IgD-negative memory B cell (primary cell): ENCODE measurements at regions not wholly inside any gene's neighbourhood (a gene's known extent, or its start where the extent isn't known, plus 50 kb on each side); places are given as distances from the start of the nearest gene placed in this dataset.
"Not testable (repeated sequence)": the region's sequence is repeated elsewhere in the genome, so short reads cannot be mapped to it uniquely, and the experiment has no call there.

Source experiments
- H3K27ac Mint-ChIP-seq, 3 donors: one replicate each; pipeline ENCODE4 v1.8.0; 2020 to 2022; ENCODE audit warnings: mild to moderate bottlenecking in 3 of 3, mixed read lengths in 3 of 3, moderate library complexity in 1 of 3
- H3K27me3 Mint-ChIP-seq: one replicate; pipeline ENCODE4 v1.8.0; 2021; ENCODE audit warnings: mixed read lengths
- H3K36me3 Mint-ChIP-seq: one replicate; pipeline ENCODE4 v1.8.0; 2020; ENCODE audit warnings: mild to moderate bottlenecking, mixed read lengths
- H3K4me1 Mint-ChIP-seq, 3 donors: one replicate each; pipeline ENCODE4 v1.8.0; 2020 to 2022; ENCODE audit warnings: mixed read lengths in 3 of 3, mild to moderate bottlenecking in 1 of 3
- H3K4me3 Mint-ChIP-seq, 4 donors: one replicate each; pipeline ENCODE4 v1.8.0; 2020 to 2022; ENCODE audit warnings: mild to moderate bottlenecking in 4 of 4, mixed read lengths in 4 of 4, moderate library complexity in 3 of 4
- H3K9me3 Mint-ChIP-seq, 3 donors: one replicate each; pipeline ENCODE4 v1.8.0; 2020 to 2021; ENCODE audit warnings: mixed read lengths in 3 of 3, mild to moderate bottlenecking in 1 of 3

DNA sequence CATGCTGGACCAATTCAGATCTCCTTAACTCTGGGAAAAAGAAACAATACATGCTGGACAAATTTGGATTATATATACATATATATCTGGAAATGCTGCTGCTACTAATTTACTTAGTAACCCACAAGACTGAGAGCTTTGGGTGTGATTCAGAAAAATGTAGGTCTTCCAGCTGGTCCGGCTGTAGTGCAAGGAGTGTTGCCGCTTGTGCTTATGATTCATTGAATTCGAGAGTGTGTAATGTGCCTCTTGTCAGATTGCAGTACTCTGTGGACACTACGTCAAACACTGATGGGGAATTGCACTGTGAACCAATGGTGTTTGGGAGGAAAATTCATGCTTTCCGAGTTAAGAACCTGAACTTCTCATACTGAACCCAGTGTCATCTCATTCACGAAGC lies 1155.5 kb downstream of the EPHA7 start:
- Mint-ChIP-seq H3K4me1 (no peaks in the 10 kb centered on the region), H3K4me3 (no peak overlapping the region), H3K9me3 (peaks cover 0 to 7% (median 4%) of the 10 kb centered on the region in 3 donors), H3K27me3 (no peaks in the 10 kb centered on the region), H3K36me3 (no peaks in the 10 kb centered on the region), H3K27ac (no peak overlapping the region)

DNA sequence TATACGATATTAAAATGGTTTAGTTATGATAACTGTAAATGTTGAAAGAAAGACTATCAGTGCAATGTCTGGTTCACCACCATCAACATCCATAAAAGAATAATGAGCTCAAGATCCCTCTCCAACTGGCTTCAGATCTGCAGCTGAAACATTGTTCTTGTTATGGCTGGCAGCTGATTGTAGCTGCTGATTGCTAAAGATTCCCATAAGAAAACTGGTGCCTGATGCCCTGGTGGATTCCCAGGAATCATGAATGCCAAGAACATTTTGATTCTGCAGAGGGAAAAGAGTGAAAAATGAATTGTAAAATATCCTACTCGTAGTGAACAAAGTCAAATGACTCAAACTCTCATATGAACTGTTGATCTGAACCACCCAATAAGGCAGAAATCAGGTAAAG lies 1160.2 kb downstream of the EPHA7 start:
- no peaks in the 10 kb centered on the region for H3K36me3 Mint-ChIP-seq
- no peaks in the 10 kb centered on the region for H3K27me3 Mint-ChIP-seq
- peaks cover 0 to 3% (median 2%) of the 10 kb centered on the region in 3 donors for H3K9me3 Mint-ChIP-seq
- no peak overlapping the region for H3K4me3 Mint-ChIP-seq
- H3K4me1 Mint-ChIP-seq = no peaks in the 10 kb centered on the region
- H3K27ac Mint-ChIP-seq = no peak overlapping the region

DNA sequence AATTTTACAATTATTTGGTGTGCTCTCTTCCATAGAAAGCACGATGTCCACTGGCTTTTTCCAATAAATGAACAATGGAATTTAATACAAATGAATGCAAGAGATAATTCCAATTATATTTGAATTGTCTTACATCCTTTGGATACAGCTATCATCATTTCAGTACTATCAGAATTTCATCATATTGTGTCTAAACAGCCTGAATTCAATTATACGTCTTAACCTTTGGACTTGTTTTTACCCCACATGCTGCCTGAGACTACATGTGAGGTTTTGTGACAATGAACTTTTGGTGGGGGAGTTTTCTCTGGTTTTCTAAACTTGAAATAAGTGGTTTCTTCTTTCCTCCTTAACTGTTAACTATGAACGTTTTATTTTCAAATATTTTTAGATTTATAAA lies 1176.0 kb downstream of the EPHA7 start:
- no peaks in the 10 kb centered on the region for H3K4me1 Mint-ChIP-seq
- H3K27ac Mint-ChIP-seq = no peak overlapping the region
- no peak overlapping the region for H3K4me3 Mint-ChIP-seq
- peaks cover 2 to 5% (median 3%) of the 10 kb centered on the region in 3 donors for H3K9me3 Mint-ChIP-seq
- no peaks in the 10 kb centered on the region for H3K27me3 Mint-ChIP-seq
- no peaks in the 10 kb centered on the region for H3K36me3 Mint-ChIP-seq

DNA sequence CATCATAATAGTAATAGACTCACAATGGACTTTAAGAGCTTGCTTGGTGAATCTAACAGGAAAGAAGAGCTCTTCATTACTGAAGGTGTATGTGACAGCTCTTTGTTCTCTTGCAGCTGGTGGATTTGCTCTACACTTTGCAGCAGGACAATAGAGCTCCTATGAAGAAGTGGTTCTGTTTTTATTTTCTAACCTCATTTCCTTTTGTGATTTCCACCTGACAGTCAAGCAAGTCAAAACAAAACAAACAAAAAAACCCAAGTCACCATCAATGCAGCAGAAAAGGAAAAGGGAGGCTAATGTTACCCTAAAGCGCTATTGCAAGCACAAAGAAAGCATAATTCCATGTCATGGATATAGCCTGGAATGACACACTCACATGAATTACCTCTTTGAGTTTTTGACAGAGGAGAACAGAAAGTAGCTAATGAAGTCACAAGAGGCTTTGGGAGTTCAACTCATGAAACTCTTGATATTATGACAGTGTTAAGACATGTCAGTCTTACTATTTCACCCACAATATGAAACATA lies 1188.1 kb downstream of the EPHA7 start:
- Mint-ChIP-seq H3K27ac (no peak overlapping the region), H3K36me3 (no peaks in the 10 kb centered on the region), H3K4me3 (no peak overlapping the region), H3K9me3 (peaks cover 8 to 16% (median 10%) of the 10 kb centered on the region in 3 donors), H3K27me3 (no peaks in the 10 kb centered on the region), H3K4me1 (no peaks in the 10 kb centered on the region)

DNA sequence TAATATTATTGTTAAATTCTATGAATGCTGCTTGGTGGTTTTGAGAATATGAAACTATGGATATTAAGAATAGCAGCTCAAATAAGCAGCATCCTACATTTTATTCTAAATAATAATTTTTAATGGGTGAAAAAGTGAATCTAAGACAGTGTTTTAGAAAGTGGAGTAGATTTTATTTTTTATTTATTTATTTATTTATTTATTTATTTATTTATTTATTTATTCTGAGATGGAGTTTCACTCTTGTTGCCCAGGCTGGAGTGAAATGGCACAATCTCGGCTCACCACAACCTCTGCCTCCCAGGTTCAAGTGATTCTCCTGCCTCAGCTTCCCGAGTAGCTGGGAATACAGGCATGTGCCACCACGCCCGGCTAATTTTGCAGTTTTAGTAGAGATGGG lies 1199.4 kb downstream of the EPHA7 start:
- not testable (repeated sequence) for H3K27ac Mint-ChIP-seq, H3K4me3 Mint-ChIP-seq, H3K27me3 Mint-ChIP-seq, H3K36me3 Mint-ChIP-seq, H3K4me1 Mint-ChIP-seq
- H3K9me3 Mint-ChIP-seq = peaks cover 0 to 11% (median 9%) of the 10 kb centered on the region in 3 donors

DNA sequence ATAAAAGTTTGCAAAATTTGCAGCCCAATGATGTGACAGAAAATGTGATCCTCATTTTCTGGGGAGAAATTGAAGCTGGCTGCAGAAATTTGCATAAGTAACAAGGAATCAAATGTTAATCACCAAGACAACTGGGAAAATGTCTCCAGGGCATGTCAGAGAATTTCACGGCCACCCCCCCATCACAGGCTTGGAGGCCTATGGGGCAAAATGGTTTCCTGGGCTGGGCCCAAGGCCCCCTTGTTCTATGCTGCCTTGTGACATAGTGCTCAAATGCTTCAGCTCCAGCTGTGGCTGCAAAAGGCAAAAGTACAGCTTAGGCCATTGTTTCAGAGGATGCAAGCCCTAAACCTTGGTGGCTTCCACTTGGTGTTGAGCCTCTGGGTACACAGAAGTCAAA lies 1202.6 kb downstream of the EPHA7 start:
- Mint-ChIP-seq H3K4me3 (no peak overlapping the region), H3K36me3 (no peaks in the 10 kb centered on the region), H3K4me1 (no peaks in the 10 kb centered on the region), H3K27ac (peak overlapping the region in 1 of 3 donors; percentile 31), H3K9me3 (peaks cover 4 to 15% (median 13%) of the 10 kb centered on the region in 3 donors), H3K27me3 (no peaks in the 10 kb centered on the region)

DNA sequence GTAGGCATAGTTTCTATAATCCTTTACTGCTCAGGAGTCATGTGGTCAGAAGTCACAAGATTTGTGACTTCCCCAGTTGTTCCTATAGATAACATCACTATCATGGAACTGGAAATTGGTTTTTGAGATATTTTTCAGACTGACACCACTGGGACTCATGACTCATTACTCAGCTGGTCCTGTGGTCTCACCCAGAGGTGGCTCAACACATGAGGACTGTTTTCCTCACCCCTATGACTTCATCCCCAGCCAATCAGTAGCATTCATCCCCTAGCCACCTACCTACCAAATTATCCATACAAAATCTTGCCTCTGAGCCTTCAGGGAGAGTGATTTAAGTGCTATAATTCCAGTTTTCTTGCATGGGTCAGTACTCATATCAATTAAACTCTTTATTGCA lies 1217.7 kb downstream of the EPHA7 start:
- no peak overlapping the region for H3K4me3 Mint-ChIP-seq
- no peaks in the 10 kb centered on the region for H3K36me3 Mint-ChIP-seq
- peaks cover 2 to 15% (median 4%) of the 10 kb centered on the region in 3 donors for H3K9me3 Mint-ChIP-seq
- no peaks in the 10 kb centered on the region for H3K27me3 Mint-ChIP-seq
- no peak overlapping the region for H3K27ac Mint-ChIP-seq
- H3K4me1 Mint-ChIP-seq = no peaks in the 10 kb centered on the region

DNA sequence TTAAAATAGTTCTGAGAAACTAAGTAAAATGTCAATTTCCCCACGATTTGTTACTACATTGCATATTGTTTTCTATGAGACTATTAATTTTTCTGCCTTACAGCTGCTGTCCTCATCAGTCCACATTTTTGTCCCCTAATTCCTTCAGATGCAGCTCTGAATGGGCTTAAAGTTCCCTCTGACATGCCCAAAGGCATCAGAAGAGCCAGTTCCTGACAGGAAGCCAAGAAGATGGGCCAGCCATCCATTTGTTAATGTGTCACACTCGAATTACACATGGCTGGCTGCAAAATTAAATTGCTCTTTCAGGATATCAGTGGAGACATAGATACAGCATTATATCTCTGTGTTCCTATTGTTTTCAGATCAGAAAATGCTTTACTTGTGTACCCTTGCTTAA lies 1223.0 kb downstream of the EPHA7 start:
- H3K27ac Mint-ChIP-seq = no peak overlapping the region
- no peak overlapping the region for H3K4me3 Mint-ChIP-seq
- no peaks in the 10 kb centered on the region for H3K4me1 Mint-ChIP-seq
- H3K27me3 Mint-ChIP-seq = no peaks in the 10 kb centered on the region
- H3K36me3 Mint-ChIP-seq = no peaks in the 10 kb centered on the region
- peaks cover 2 to 7% (median 4%) of the 10 kb centered on the region in 3 donors for H3K9me3 Mint-ChIP-seq

DNA sequence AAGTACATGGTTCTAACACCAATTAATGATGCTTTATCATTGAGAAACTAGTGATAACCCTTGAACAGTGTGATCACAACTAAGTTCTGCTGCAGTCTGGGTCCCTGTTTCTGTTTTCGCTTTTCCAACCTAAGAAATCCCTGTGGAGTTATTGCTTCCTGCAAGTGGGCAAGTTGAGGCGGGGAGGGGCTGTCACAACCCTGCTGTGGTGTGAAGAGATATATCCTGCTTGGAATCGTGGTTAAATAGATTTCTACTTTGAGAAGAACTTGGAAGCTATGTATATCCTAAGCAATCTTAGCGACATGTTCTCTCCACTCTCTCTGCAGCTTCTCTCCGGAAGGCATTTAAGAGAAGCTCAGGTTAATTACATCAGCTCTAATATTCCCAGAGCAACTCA lies 1223.6 kb downstream of the EPHA7 start:
- H3K27me3 Mint-ChIP-seq = no peaks in the 10 kb centered on the region

DNA sequence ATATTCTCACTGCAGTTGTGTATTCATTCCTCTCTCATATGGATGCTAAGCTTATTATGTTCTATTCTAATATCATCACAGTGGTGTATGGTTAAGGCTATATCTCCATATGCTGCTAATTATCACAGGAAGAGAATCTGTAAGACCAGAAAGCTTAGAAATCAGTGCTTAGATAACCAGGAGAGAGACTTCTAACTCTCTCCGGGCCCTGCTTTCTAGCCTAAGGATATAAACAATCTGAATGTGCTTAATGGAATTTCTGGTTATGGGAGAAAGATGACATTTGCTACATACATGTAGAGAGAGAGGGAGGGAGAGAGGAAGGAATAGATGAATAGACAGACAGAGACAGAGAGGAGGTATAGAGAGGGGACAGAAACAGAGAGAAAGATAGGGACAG lies 1231.3 kb downstream of the EPHA7 start:
- no peak overlapping the region for H3K4me3 Mint-ChIP-seq
- H3K27ac Mint-ChIP-seq = no peak overlapping the region
- H3K36me3 Mint-ChIP-seq = no peaks in the 10 kb centered on the region
- H3K27me3 Mint-ChIP-seq = no peaks in the 10 kb centered on the region
- no peaks in the 10 kb centered on the region for H3K4me1 Mint-ChIP-seq
- peaks cover 0 to 9% (median 6%) of the 10 kb centered on the region in 3 donors for H3K9me3 Mint-ChIP-seq

More for the DNA sequence above, 1223.6 kb downstream of the EPHA7 start:
- H3K4me1 Mint-ChIP-seq = no peaks in the 10 kb centered on the region
- no peak overlapping the region for H3K27ac Mint-ChIP-seq
- peaks cover 2 to 12% (median 4%) of the 10 kb centered on the region in 3 donors for H3K9me3 Mint-ChIP-seq
- H3K36me3 Mint-ChIP-seq = no peaks in the 10 kb centered on the region
- H3K4me3 Mint-ChIP-seq = no peak overlapping the region

DNA sequence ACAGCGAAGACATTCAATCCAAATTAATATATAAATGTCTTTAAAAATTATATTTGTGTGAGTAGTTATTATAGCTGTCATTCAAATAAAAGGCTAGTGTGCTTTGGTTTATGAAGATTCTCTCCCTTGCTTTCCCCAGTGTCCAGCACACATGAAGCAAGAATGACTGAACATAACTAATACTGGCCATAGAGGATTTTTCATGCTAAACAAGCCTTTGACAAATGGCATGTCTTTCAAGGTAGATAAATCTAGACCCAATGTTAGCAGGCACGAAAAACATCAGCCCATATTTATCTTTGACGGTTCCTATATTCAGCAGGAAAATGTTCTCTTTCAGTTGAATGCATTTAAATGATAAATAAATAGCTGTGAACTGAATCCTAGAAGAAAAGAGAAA lies 1234.4 kb downstream of the EPHA7 start:
- H3K27me3 Mint-ChIP-seq = no peaks in the 10 kb centered on the region
- no peak overlapping the region for H3K4me3 Mint-ChIP-seq
- H3K9me3 Mint-ChIP-seq = peaks cover 1 to 5% (median 3%) of the 10 kb centered on the region in 3 donors
- no peak overlapping the region for H3K27ac Mint-ChIP-seq
- no peaks in the 10 kb centered on the region for H3K4me1 Mint-ChIP-seq
- H3K36me3 Mint-ChIP-seq = no peaks in the 10 kb centered on the region

DNA sequence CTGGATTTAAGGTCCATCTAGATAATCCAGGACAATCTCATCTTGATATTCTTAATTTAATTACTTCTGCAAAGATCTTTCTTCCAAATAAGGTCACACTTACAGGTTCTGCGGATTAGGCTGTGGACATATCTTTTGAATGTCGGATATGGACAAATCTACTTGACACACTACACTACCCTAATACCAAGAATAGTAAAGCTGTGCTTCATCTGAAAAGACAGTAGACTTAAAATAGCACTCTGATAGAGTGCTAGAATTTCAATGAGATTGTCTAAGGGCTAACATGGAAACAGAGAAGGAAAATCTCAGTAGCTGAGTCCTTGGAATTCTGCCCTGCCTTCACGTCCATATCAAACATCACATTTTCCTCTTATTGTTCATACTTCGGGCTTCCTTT lies 1238.0 kb downstream of the EPHA7 start:
- H3K4me1 Mint-ChIP-seq = no peaks in the 10 kb centered on the region
- peaks cover 0 to 5% (median 4%) of the 10 kb centered on the region in 3 donors for H3K9me3 Mint-ChIP-seq
- no peak overlapping the region for H3K4me3 Mint-ChIP-seq
- no peaks in the 10 kb centered on the region for H3K27me3 Mint-ChIP-seq
- no peak overlapping the region for H3K27ac Mint-ChIP-seq
- no peaks in the 10 kb centered on the region for H3K36me3 Mint-ChIP-seq

DNA sequence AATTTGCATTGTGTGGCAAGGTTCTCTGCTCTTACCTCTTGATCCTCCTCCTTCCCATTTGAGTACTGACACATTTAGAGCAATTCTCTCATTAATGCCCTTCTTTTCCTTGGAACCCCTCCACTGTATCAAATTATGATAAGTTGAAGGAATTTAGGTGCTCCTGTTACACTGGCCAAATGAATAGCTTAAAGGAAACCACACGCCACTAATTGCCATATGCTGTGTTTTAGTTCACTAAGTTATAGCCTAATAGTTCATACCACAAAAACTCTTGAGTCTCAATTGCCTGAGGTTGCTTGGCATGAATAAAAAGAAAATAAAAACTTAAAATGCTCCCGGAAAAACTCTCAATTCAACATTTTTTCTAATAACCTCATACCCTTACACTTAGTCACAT lies 1239.3 kb downstream of the EPHA7 start:
- H3K27ac Mint-ChIP-seq = no peak overlapping the region
- H3K4me1 Mint-ChIP-seq = no peaks in the 10 kb centered on the region
- H3K9me3 Mint-ChIP-seq = peaks cover 0 to 8% (median 5%) of the 10 kb centered on the region in 3 donors
- no peaks in the 10 kb centered on the region for H3K27me3 Mint-ChIP-seq
- no peaks in the 10 kb centered on the region for H3K36me3 Mint-ChIP-seq
- no peak overlapping the region for H3K4me3 Mint-ChIP-seq

DNA sequence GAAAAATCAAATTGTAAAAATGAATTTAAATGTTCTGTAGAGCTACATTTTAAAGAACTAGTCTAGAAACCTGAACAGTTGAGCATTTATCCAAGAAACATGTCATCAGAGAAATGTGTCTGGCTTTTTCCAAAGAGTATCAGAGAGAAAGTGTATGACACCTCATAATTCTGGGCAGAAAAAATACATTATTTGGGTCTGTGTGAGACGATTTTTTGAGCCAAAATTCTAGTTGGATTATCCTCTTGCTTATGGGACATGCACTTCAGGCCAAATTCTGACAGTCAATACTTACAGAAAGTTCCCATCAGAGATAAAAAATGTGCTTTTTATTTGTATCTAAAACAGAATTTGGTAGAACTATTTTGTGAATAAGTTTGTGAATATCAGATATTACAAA lies 1242.7 kb downstream of the EPHA7 start:
- Mint-ChIP-seq H3K9me3 (peaks cover 0 to 8% (median 5%) of the 10 kb centered on the region in 3 donors), H3K4me1 (no peaks in the 10 kb centered on the region), H3K27ac (no peak overlapping the region), H3K36me3 (no peaks in the 10 kb centered on the region), H3K4me3 (no peak overlapping the region), H3K27me3 (no peaks in the 10 kb centered on the region)

DNA sequence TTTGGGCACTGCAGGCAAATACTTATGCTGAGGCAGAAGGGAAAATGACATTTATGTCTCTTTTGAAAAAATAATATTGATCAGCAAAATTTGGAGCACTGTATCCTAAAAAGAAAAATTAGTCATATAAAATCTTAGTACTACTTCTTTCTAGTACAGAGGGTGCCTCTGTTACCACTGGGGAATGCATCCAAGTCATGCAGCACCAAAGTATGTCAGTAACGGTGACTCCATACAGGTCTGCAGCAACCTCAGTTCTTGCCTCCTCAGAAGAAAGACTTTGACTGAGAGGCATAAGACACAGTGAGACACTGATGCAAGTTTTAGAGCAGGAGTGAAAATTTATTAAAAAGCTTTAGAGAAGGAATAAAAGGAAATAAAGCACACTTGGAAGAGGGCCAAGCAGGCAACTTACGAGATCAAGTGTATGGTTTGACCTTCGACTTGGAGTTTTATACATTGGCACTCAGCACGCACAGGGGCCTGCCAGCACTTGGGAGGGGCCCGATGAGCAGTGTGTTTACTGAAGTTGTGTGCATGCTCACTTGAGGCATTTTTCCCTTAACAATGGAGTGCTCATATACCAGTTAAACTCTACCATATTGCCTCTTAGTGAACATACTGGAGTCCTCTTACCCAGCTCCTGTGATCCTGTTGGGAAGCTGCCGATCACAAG lies 1244.8 kb downstream of the EPHA7 start:
- no peak overlapping the region for H3K27ac Mint-ChIP-seq
- no peaks in the 10 kb centered on the region for H3K27me3 Mint-ChIP-seq
- no peak overlapping the region for H3K4me3 Mint-ChIP-seq
- H3K36me3 Mint-ChIP-seq = no peaks in the 10 kb centered on the region
- no peaks in the 10 kb centered on the region for H3K4me1 Mint-ChIP-seq
- H3K9me3 Mint-ChIP-seq = peaks cover 0 to 8% (median 2%) of the 10 kb centered on the region in 3 donors

DNA sequence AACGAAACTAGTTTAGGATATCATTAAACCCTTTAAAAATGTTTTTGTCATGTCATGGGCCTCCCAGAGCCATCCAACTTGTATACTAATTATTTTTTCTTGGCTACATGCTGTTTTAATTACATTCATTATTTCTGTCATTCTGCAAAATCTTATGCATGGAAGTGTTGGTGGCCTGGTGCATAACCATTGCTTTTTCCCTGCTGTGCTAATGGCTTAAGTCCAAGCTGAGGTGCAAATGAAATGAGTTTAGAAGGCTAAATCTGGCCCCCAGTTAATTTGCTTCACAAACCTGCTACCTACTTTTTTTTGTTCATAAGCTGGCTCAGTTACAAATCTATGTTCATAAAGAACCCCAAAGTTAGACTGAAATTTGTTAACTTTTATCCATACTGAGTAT lies 1249.9 kb downstream of the EPHA7 start:
- Mint-ChIP-seq H3K4me1 (no peaks in the 10 kb centered on the region), H3K4me3 (no peak overlapping the region), H3K27ac (no peak overlapping the region), H3K36me3 (no peaks in the 10 kb centered on the region), H3K9me3 (peaks cover 0 to 4% (median 0%) of the 10 kb centered on the region in 3 donors), H3K27me3 (no peaks in the 10 kb centered on the region)
